ENCODE measurements at regions not wholly inside any gene's neighbourhood (a gene's known extent, or its start where the extent isn't known, plus 50 kb on each side); places are given as distances from the start of the nearest gene placed in this dataset.
A peak's percentile ranks its signal among the peaks of the same experiment; 100 is the strongest.

- TF ChIP-seq, protein P1, sequence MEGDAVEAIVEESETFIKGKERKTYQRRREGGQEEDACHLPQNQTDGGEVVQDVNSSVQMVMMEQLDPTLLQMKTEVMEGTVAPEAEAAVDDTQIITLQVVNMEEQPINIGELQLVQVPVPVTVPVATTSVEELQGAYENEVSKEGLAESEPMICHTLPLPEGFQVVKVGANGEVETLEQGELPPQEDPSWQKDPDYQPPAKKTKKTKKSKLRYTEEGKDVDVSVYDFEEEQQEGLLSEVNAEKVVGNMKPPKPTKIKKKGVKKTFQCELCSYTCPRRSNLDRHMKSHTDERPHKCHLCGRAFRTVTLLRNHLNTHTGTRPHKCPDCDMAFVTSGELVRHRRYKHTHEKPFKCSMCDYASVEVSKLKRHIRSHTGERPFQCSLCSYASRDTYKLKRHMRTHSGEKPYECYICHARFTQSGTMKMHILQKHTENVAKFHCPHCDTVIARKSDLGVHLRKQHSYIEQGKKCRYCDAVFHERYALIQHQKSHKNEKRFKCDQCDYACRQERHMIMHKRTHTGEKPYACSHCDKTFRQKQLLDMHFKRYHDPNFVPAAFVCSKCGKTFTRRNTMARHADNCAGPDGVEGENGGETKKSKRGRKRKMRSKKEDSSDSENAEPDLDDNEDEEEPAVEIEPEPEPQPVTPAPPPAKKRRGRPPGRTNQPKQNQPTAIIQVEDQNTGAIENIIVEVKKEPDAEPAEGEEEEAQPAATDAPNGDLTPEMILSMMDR (IDR thresholded peaks at IDR 0.05; ENCODE audit: insufficient read depth, low read length, poor library complexity, severe bottlenecking): no peak
- no peak overlapping the region for H3K4me3 ChIP-seq (replicated peaks; ENCODE audit: low read depth, low read length)
- no peaks in the 10 kb centered on the region for H3K36me3 ChIP-seq (ENCODE audit: control insufficient read depth, insufficient read depth, low read length)
- no peaks in the 10 kb centered on the region for H3K27me3 ChIP-seq (replicated peaks; ENCODE audit: control insufficient read depth, insufficient read depth, low read length)
- peak; percentile 45 for DNase-seq (ENCODE audit: extremely low read depth, insufficient read length)
Measured at GRCh38 chr22:33112580-33112979, 54.4 kb upstream of the SYN3 start.

- no peaks in the 10 kb centered on the region for H3K27me3 ChIP-seq (replicated peaks; ENCODE audit: control insufficient read depth, insufficient read depth, low read length)
- DNase-seq (ENCODE audit: extremely low read depth, insufficient read length): peak; percentile 29
- H3K4me3 ChIP-seq (replicated peaks; ENCODE audit: low read depth, low read length): no peak overlapping the region
- TF ChIP-seq, protein P1 (IDR thresholded peaks at IDR 0.05; ENCODE audit: insufficient read depth, low read length, poor library complexity, severe bottlenecking): no peak
- H3K36me3 ChIP-seq (ENCODE audit: control insufficient read depth, insufficient read depth, low read length): no peaks in the 10 kb centered on the region
Measured at GRCh38 chr22:33111491-33111890, 53.3 kb upstream of the SYN3 start.

GRCh38 chr22:33110562-33111163 lies 52.5 kb upstream of the SYN3 start:
- Histone ChIP-seq H3K4me3 (replicated peaks; ENCODE audit: low read depth, low read length) (no peak overlapping the region), H3K36me3 (ENCODE audit: control insufficient read depth, insufficient read depth, low read length) (no peaks in the 10 kb centered on the region), H3K27me3 (replicated peaks; ENCODE audit: control insufficient read depth, insufficient read depth, low read length) (no peaks in the 10 kb centered on the region)
- DNase-seq (ENCODE audit: extremely low read depth, insufficient read length): no peak
- TF ChIP-seq, protein P1 (IDR thresholded peaks at IDR 0.05; ENCODE audit: insufficient read depth, low read length, poor library complexity, severe bottlenecking): no peak

GRCh38 chr22:33109514-33110430 lies 51.6 kb upstream of the SYN3 start:
- TF ChIP-seq, protein P1 (IDR thresholded peaks at IDR 0.05; ENCODE audit: insufficient read depth, low read length, poor library complexity, severe bottlenecking): no peak
- Histone ChIP-seq H3K36me3 (ENCODE audit: control insufficient read depth, insufficient read depth, low read length) (no peaks in the 10 kb centered on the region), H3K27me3 (replicated peaks; ENCODE audit: control insufficient read depth, insufficient read depth, low read length) (no peaks in the 10 kb centered on the region), H3K4me3 (replicated peaks; ENCODE audit: low read depth, low read length) (no peak overlapping the region)
- DNase-seq (ENCODE audit: extremely low read depth, insufficient read length): no peak

GRCh38 chr22:33108037-33108436 lies 49.9 kb upstream of the SYN3 start:
- Histone ChIP-seq H3K4me3 (replicated peaks; ENCODE audit: low read depth, low read length) (no peak overlapping the region), H3K36me3 (ENCODE audit: control insufficient read depth, insufficient read depth, low read length) (no peaks in the 10 kb centered on the region), H3K27me3 (replicated peaks; ENCODE audit: control insufficient read depth, insufficient read depth, low read length) (no peaks in the 10 kb centered on the region)
- no peak for DNase-seq (ENCODE audit: extremely low read depth, insufficient read length)
- TF ChIP-seq, protein P1 (IDR thresholded peaks at IDR 0.05; ENCODE audit: insufficient read depth, low read length, poor library complexity, severe bottlenecking): no peak
